Amygdala (tissue), 56 donors: ENCODE measurements at regions not wholly inside any gene's neighbourhood (a gene's known extent, or its start where the extent isn't known, plus 50 kb on each side); places are given as distances from the start of the nearest gene placed in this dataset.
A peak's percentile ranks its signal among the peaks of the same experiment; 100 is the strongest.
"Not testable (repeated sequence)": the region's sequence is repeated elsewhere in the genome, so short reads cannot be mapped to it uniquely, and the experiment has no call there.

Experiments
- DNase-seq, 56 donors: peaks; one replicate each; lab custom pipeline; 2025; lab: John Stamatoyannopoulos, UW

GRCh38 chr1:87398641-87399040, 70.0 kb downstream of the LMO4 start:
- DNase-seq, result no peak

- no peak for DNase-seq
Measured at GRCh38 chr1:87399264-87399663, 70.6 kb downstream of the LMO4 start.

DNA sequence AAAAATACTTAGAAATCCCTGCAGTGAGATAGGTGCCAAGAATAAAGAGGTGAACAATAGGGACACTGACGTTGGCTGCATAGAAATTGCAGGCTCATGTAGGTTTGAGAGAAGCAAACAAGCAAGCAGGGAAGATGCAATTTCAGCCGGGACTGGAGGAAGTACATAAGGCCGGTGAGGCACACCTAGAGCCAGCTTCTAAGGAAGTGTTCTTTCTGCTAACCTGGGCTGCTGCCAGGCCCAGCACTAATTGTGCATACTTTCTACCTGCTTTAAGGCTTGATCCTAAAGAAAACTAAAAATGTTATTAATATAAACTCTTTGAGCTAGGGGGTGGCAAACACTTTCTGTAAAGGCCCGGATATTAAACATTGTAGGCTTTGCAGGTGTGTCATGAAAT, 71.0 kb downstream of the LMO4 start:
- no peak for DNase-seq

DNA sequence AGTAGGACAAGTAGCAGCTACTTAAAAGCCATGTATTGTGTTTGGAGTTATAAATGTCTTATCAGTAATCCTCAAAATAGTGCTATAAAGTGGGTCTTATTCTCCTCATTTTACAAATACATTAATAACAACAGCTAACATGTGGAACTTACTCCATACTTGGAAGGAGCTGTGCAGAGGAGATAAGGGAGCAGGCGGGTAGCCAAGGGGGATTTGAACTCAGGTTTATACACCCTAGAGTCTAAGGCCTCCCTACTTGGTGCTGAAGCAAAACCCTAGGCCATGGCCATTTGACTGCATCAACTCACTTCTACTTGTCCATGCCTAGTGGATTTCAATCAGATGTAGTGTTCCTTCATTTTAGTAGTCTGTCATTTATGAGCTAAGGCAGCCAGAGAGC, 72.1 kb downstream of the LMO4 start:
- no peak for DNase-seq

DNA sequence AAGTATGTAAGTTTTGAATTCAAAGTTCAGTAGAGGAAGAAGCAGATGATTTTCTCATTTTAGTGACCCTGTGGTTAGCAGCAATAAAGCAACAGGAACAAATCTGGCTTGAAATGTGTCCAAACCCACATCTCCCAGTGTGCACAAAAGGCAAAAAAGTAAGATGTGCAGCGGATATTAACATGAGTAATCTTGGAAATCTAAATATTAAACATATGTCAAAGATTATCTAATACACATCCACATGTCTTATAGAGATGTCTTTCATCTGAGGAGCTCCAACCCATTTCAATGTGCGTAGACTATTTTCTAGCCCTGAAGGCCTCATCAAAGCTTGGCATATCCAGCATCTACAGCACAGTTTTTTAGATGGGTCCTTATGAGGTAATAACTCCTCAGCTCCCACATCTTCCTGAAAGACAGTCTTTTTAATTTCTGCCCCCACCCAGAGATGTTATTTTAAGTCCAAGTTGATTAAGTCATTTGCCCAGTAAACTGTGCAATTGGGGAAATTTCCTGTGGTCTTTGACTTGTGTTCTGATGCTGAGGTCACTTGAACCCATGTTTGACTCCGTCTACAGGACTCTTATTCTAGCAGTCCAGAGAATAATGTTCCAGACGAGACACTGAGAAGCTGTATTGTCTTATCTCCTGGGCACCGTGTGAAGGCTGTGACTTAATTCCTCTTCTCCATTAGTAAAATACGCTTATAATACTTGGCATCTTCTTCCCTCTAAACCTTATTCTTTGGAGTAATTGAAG, 73.7 kb downstream of the LMO4 start:
- no peak for DNase-seq

GRCh38 chr1:87403061-87403820, 74.6 kb downstream of the LMO4 start:
- no peak for DNase-seq

- no peak for DNase-seq
Measured at GRCh38 chr1:87404296-87404695, 75.6 kb downstream of the LMO4 start.

DNA sequence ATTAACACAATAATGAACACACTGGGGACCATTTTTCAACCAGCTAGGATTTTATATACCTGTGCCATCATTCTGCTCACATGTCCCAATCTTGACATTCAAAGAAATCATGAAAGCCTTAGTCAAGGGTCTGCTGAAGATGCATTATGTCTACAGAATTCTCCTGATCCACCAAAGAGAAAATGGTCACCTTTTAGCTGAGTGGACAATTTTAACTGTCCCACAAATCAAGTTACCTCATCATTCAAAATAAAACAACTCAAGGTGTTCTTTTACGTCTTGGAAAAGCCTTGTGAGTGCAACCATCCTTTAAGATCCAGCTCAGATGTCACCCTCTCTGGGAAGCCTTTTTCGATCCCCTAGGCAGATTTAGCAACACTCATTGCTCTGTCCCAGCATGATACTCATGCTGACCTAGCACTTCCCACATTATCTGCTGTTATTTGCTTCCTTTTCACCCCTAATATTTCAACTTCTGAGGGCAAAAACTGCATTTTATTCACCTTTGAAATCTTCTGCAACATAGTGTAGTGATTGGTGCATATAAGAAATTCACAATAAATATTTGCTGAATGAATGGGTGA, 80.1 kb downstream of the LMO4 start:
- DNase-seq, result no peak

- DNase-seq, result peak in 55 of 56 donors; percentile 21 to 96 (median 81)
Measured at GRCh38 chr1:87410776-87411480, 82.2 kb downstream of the LMO4 start.

- DNase-seq, result not testable (repeated sequence)
Measured at GRCh38 chr1:87413846-87414245, 85.2 kb downstream of the LMO4 start.

DNA sequence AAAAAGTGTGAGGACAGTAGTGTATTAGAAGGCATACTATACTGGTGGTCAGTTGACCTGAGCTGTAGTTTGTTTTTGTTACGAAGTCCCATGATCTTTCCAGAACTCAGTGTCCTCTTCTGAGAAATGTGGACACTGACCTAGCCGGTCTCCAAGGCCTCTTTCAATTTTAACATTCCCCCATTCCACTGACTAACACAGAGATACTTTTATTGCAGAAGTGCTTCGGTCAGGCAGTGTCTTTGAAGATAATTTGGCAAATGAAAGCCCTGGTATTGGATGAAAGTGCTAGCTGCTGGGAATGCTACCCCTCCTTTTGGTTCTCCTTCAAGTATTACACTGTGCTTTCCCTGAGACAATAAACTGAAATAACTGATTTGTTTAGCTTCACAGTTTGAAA, 89.4 kb downstream of the LMO4 start:
- DNase-seq, result no peak

DNA sequence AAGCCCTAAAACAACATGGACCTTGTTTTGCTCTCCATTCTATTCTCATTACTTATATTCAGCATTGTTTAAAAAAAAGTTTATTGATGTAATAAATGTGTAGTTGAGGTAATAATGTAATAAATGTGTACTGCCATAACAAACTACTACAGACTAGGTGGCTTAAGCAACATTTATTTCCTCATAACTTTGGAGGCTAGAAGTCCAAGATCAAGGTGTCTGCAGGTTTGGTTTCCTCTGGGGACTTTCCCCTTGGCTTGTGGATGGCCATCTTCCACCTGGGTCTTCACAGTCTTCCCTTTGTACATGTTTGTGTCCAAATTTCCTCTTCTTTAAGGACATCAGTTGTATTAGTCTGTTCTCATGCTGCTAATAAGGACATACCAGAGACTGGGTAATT, 93.1 kb downstream of the LMO4 start:
- DNase-seq, result no peak

DNA sequence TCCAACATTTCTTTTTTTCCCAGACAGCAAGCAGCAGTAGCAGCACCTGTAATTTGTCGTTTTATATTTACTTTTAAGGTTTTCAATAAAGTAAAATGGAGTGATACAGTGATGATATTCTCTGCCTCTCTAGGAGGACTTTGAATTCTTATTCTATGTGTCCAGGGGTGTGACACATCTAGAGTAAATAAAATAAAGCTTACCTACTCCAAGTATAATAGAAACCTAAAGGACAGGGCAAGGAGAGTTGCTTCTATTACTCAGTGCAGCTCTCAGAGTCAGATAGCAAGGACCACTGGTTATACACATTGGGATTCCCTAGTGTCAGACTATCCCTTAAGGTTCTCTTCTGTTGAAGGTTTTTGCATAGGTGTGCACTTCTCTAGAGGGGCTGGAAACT, 95.9 kb downstream of the LMO4 start:
- DNase-seq, result no peak

DNA sequence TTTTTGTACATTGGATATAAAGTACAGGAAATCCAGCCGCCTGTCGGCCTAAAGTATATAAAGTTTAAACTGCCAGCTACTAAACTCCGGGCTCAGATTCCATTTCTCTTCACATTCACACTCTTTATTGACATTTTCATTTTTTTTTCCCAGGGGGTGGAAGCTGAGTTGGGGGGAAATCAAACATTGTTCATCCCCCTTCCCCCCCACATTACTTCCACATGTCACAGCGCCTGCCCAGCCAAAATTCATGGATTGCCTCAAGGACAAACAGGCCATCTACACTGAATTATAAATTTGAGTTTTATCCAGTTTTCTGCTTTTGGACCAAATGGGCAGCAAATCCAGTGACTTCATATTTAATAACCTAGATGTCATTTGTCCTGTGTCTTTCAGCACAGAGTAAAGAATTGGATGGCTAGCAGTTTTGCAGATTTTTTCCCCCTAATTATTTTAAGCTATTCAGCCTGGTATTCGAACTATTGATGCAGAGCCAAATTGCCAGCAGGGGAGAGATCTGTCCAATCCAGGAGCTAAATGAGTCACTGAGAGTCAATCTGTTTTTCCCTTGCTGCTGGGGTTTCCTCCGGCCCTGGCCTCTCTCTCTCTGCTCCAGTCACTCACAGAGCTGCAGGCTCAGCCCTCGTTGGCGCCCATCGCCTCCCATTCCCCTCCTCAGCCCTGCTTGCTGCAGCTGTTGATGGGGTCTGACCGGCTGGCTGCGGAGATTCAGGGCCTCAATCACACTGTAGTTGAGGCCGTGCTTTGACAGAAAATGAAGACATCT, 98.0 kb downstream of the LMO4 start:
- DNase-seq, result peak in 11 of 56 donors; percentile 1 to 26 (median 12)

DNA sequence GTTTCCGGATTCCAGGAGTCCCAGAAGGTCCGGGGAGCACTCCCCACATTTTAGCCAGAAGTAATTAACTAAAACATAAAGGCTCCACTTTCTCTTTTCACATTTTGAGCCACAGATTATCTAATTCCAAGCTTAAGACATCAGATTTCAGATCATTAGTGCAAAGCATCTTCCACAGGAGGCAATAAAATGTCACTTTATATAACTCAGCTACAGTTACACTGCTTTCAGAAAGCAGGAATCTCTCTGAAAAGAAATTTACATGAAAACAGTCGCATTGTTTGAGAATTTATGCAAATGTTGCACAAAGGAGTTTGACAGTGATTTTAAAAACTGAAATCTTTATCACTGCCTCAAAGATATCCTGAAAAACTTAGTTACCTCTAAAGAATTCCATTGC, 99.7 kb downstream of the LMO4 start:
- DNase-seq, result no peak

- no peak for DNase-seq
Measured at GRCh38 chr1:87428883-87429282, 100.2 kb downstream of the LMO4 start.

DNA sequence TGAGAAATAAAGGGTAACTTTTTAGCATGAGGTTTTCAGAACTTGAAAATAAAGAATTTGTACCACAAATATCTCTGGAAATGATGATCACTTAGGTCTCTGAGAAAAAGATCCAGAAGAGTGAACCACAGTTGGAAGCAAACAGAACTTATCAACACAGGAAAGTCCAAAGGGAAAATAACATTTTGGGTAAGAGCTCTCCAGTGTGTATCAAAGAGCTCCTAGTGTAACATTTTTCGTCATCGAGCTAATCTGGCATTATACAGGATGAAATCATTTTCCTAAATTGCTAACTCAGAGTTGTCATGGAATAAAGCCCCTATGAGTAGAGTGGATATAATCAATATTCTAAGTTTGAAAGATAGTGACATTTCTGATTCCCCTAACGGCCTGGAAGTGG, 104.0 kb downstream of the LMO4 start:
- no peak for DNase-seq

DNA sequence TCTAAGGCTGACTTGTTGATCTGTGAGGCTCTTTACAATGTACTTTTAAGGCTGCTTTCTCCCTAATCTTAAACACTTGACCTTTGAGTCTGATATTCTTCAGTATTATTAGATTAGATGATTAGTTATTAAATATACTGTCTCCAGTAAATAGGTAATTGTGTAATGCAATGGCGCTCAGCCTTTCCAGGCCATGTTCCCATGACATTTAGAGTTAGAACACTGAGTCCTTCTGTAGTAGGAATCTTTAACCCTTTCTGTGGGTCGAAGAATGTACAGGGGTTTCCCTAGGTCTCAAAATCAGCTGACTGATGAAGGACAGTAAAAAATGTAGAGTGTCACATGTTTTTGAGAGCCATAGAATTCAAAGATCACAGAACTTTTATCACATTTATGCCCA, 104.4 kb downstream of the LMO4 start:
- not testable (repeated sequence) for DNase-seq

DNA sequence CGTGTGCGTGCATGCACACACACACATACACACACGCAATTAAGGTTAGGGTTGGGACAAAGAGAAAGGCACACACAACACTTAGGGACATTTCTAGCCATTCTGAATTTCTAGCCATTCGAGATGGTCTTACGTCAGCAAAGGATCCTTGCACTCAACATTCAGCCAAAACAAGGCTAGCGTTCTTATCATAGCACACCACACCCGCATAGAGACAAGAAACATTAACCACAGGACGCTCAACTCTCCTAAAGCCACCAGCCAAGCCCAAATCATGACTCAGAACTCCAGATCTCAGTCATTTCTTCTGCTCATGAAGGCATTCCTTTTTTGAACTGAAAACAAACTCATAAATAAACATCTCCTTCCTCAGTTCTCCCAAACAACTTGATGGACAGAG, 106.8 kb downstream of the LMO4 start:
- no peak for DNase-seq

DNA sequence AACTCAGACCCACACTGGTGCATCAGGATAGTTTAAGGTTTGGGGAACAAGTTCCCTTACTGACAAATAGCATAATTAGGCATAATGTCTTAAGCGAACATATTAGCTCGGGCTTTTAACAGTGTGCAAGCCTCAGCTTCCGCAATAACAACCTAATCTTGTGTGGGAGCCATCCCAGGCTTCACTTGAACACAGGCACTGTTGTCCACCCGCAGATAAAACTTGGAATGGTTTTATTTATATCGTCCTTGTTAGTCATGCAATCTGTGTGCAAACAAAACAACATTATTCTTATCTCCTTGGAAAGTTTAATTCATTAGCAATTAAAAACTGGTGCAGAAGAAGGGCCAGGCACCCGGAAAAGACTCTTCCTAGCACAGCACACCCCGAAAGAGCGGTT, 107.4 kb downstream of the LMO4 start:
- DNase-seq, result peak in 1 of 56 donors; percentile 7
